ENCODE measurements at regions not wholly inside any gene's neighbourhood (a gene's known extent, or its start where the extent isn't known, plus 50 kb on each side); places are given as distances from the start of the nearest gene placed in this dataset.

- TF ChIP-seq CTCF (IDR thresholded peaks at IDR 0.05; ENCODE audit: low read depth, low read length) (no peak), EZH2phosphoT487 (IDR thresholded peaks at IDR 0.05; ENCODE audit: low read depth) (no peak)
Observed at GRCh38 chr12:116384175-116384574, 106.7 kb upstream of the MED13L start.

All from OCI-LY3 (cell line).